Suprapubic skin (tissue), 3 donors: ENCODE measurements at regions not wholly inside any gene's neighbourhood (a gene's known extent, or its start where the extent isn't known, plus 50 kb on each side); places are given as distances from the start of the nearest gene placed in this dataset.
"Not testable (repeated sequence)": the region's sequence is repeated elsewhere in the genome, so short reads cannot be mapped to it uniquely, and the experiment has no call there.

Source experiments
- EP300 ChIP-seq: sonication (generic); formaldehyde crosslinking; IDR thresholded peaks from one replicate; pipeline ENCODE4 v1.6.1; 2017; ENCODE audit warnings: antibody characterized with exemption
- TF ChIP-seq, protein P1 (sequence below), 2 donors: fragments of 200-600 bp in 1 of 2; fragments of 450-650 bp in 1 of 2; sonication (generic) in 1 of 2; IDR thresholded peaks; one replicate each; pipeline ENCODE4 v1.5.1; 2016 to 2019; ENCODE audit warnings: antibody characterized with exemption in 2 of 2, mild to moderate bottlenecking in 1 of 2, moderate library complexity in 1 of 2

DNA sequence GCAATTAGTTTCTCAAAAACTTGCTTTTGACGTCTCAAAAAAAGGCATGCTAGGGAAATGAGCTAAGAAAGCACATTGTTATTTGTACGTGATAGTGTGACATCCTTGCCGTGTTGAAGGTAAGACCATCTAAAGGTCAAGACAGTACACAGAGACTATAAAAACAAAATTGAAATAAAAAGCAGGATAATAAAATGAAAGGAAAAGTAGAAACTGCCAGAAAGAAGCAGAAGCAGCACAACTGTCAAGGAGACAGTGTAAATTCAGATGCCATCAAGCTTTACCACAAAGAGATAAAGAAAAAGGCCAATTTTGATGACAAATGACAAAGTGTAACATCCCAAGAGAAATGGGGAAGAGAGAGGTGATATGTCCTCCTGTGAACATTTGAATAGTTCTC lies 76.5 kb downstream of the RGS2 start:
- TF ChIP-seq, protein P1, sequence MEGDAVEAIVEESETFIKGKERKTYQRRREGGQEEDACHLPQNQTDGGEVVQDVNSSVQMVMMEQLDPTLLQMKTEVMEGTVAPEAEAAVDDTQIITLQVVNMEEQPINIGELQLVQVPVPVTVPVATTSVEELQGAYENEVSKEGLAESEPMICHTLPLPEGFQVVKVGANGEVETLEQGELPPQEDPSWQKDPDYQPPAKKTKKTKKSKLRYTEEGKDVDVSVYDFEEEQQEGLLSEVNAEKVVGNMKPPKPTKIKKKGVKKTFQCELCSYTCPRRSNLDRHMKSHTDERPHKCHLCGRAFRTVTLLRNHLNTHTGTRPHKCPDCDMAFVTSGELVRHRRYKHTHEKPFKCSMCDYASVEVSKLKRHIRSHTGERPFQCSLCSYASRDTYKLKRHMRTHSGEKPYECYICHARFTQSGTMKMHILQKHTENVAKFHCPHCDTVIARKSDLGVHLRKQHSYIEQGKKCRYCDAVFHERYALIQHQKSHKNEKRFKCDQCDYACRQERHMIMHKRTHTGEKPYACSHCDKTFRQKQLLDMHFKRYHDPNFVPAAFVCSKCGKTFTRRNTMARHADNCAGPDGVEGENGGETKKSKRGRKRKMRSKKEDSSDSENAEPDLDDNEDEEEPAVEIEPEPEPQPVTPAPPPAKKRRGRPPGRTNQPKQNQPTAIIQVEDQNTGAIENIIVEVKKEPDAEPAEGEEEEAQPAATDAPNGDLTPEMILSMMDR (IDR thresholded peaks at IDR 0.05), result not testable (repeated sequence)
- not testable (repeated sequence) for TF ChIP-seq EP300
